Uterus (tissue), 3 donors: ENCODE measurements at regions not wholly inside any gene's neighbourhood (a gene's known extent, or its start where the extent isn't known, plus 50 kb on each side); places are given as distances from the start of the nearest gene placed in this dataset.

Experiments
- DNase-seq, 2 donors: peaks; one replicate each; pipeline ENCODE4 v3.0.0-alpha.2; 2019 to 2020
- H3K27ac ChIP-seq, 2 donors: fragments of 200-600 bp; sonication (generic); 1 replicate in 1 of 2; 2 replicates in 1 of 2; pipeline ENCODE4 v1.5.1; 2016 to 2018
- H3K27me3 ChIP-seq, 2 donors: fragments of 200-600 bp; sonication (generic); one replicate each; pipeline ENCODE4 v1.5.1; 2018 to 2019; ENCODE audit warnings: control low read depth in 1 of 2
- H3K36me3 ChIP-seq, 2 donors: fragments of 200-600 bp; sonication (generic); one replicate each; pipeline ENCODE4 v1.5.1; 2019; ENCODE audit warnings: control low read depth in 1 of 2
- H3K4me1 ChIP-seq, 2 donors: fragments of 200-600 bp; sonication (generic); one replicate each; pipeline ENCODE4 v1.5.1; 2018 to 2019; ENCODE audit warnings: control low read depth in 1 of 2
- H3K4me3 ChIP-seq, 2 donors: fragments of 200-600 bp; sonication (generic); 1 replicate in 1 of 2; 2 replicates in 1 of 2; pipeline ENCODE4 v1.5.1; 2018 to 2019; ENCODE audit warnings: mild to moderate bottlenecking in 1 of 2
- H3K9me3 ChIP-seq, 2 donors: fragments of 200-600 bp; sonication (generic); one replicate each; pipeline ENCODE4 v1.5.1; 2019; ENCODE audit warnings: control low read depth in 1 of 2
- CTCF ChIP-seq, 4 experiments: fragments of 200-600 bp in 2 of 4; fragments of 450-650 bp in 2 of 4; sonication (generic) in 2 of 4; IDR thresholded peaks; one replicate each; pipeline ENCODE4 v1.5.1; 2016 to 2019; ENCODE audit warnings: antibody characterized with exemption in 4 of 4, mild to moderate bottlenecking in 2 of 4, moderate library complexity in 1 of 4
- POLR2A ChIP-seq, 2 donors: fragments of 450-650 bp; IDR thresholded peaks; one replicate each; pipeline ENCODE4 v1.6.1; 2016; ENCODE audit warnings: antibody characterized with exemption in 2 of 2, mild to moderate bottlenecking in 1 of 2, moderate library complexity in 1 of 2
- intact Hi-C: fragments of 100-400 bp; cut with DNase I; formaldehyde crosslinking; loops from one replicate; pipeline ENCODE4 v1.15.1; 2023; ENCODE audit warnings: low total_unique reads
- donor health status: DM: yes; HTN: yes; CAD: no.

- Histone ChIP-seq H3K27me3 (no peaks in the 10 kb centered on the region), H3K9me3 (peaks cover 0 to 3% of the 10 kb centered on the region in 2 donors), H3K36me3 (no peaks in the 10 kb centered on the region), H3K27ac (no peak overlapping the region), H3K4me3 (no peak overlapping the region), H3K4me1 (no peaks in the 10 kb centered on the region)
- TF ChIP-seq CTCF (IDR thresholded peaks at IDR 0.05) (no peak), POLR2A (IDR thresholded peaks at IDR 0.05) (no peak)
- no peak for DNase-seq
- intact Hi-C loops = no loop called here
Measured at GRCh38 chr2:56757884-56758545, 574.2 kb downstream of the CCDC85A start.

- H3K27me3 ChIP-seq = no peaks in the 10 kb centered on the region
- H3K36me3 ChIP-seq = no peaks in the 10 kb centered on the region
- no peak for DNase-seq
- no peak overlapping the region for H3K4me3 ChIP-seq
- intact Hi-C loops = no loop called here
- no peak overlapping the region for H3K27ac ChIP-seq
- peaks cover 0 to 3% of the 10 kb centered on the region in 2 donors for H3K9me3 ChIP-seq
- H3K4me1 ChIP-seq = no peaks in the 10 kb centered on the region
- TF ChIP-seq CTCF (IDR thresholded peaks at IDR 0.05) = no peak
- TF ChIP-seq POLR2A (IDR thresholded peaks at IDR 0.05) = no peak
Measured at GRCh38 chr2:56763683-56764082, 579.9 kb downstream of the CCDC85A start.

GRCh38 chr2:56768973-56769372 is 585.2 kb downstream of the CCDC85A start:
- intact Hi-C loops = no loop called here
- H3K4me1 ChIP-seq = no peaks in the 10 kb centered on the region
- TF ChIP-seq POLR2A (IDR thresholded peaks at IDR 0.05) = no peak
- no peak for TF ChIP-seq CTCF (IDR thresholded peaks at IDR 0.05)

GRCh38 chr2:56770490-56770889 is 586.7 kb downstream of the CCDC85A start:
- DNase-seq = no peak
- Histone ChIP-seq H3K36me3 (no peaks in the 10 kb centered on the region), H3K4me3 (no peak overlapping the region), H3K9me3 (no peaks in the 10 kb centered on the region), H3K27me3 (no peaks in the 10 kb centered on the region), H3K27ac (no peak overlapping the region), H3K4me1 (no peaks in the 10 kb centered on the region)
- intact Hi-C loops = no loop called here
- TF ChIP-seq CTCF (IDR thresholded peaks at IDR 0.05) (no peak), POLR2A (IDR thresholded peaks at IDR 0.05) (no peak)

More at GRCh38 chr2:56768973-56769372, 585.2 kb downstream of the CCDC85A start:
- no peak overlapping the region for H3K27ac ChIP-seq
- no peaks in the 10 kb centered on the region for H3K27me3 ChIP-seq
- H3K36me3 ChIP-seq = no peaks in the 10 kb centered on the region
- no peaks in the 10 kb centered on the region for H3K9me3 ChIP-seq
- DNase-seq = no peak
- no peak overlapping the region for H3K4me3 ChIP-seq

- intact Hi-C loops = no loop called here
- no peak for TF ChIP-seq CTCF (IDR thresholded peaks at IDR 0.05)
- TF ChIP-seq POLR2A (IDR thresholded peaks at IDR 0.05) = no peak
- no peaks in the 10 kb centered on the region for H3K36me3 ChIP-seq
- no peak for DNase-seq
- no peaks in the 10 kb centered on the region for H3K9me3 ChIP-seq
- H3K4me3 ChIP-seq = no peak overlapping the region
- no peaks in the 10 kb centered on the region for H3K27me3 ChIP-seq
- H3K27ac ChIP-seq = no peak overlapping the region
- no peaks in the 10 kb centered on the region for H3K4me1 ChIP-seq
Measured at GRCh38 chr2:56784046-56784445, 600.3 kb downstream of the CCDC85A start.
